ENCODE measurements at regions not wholly inside any gene's neighbourhood (a gene's known extent, or its start where the extent isn't known, plus 50 kb on each side); places are given as distances from the start of the nearest gene placed in this dataset.

- Histone ChIP-seq H3K27me3 (no peaks in the 10 kb centered on the region), H3K4me1 (ENCODE audit: control insufficient read depth in 1 of 2, insufficient read depth in 1 of 2, low read depth in 1 of 2, low read length in 1 of 2) (no peaks in the 10 kb centered on the region), H3K4me3 (ENCODE audit: low read depth in 1 of 2, low read length in 1 of 2) (no peak overlapping the region), H3K9me3 (no peaks in the 10 kb centered on the region), H3K27ac (no peak overlapping the region), H3K36me3 (no peaks in the 10 kb centered on the region)
- TF ChIP-seq, protein P1, sequence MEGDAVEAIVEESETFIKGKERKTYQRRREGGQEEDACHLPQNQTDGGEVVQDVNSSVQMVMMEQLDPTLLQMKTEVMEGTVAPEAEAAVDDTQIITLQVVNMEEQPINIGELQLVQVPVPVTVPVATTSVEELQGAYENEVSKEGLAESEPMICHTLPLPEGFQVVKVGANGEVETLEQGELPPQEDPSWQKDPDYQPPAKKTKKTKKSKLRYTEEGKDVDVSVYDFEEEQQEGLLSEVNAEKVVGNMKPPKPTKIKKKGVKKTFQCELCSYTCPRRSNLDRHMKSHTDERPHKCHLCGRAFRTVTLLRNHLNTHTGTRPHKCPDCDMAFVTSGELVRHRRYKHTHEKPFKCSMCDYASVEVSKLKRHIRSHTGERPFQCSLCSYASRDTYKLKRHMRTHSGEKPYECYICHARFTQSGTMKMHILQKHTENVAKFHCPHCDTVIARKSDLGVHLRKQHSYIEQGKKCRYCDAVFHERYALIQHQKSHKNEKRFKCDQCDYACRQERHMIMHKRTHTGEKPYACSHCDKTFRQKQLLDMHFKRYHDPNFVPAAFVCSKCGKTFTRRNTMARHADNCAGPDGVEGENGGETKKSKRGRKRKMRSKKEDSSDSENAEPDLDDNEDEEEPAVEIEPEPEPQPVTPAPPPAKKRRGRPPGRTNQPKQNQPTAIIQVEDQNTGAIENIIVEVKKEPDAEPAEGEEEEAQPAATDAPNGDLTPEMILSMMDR (IDR thresholded peaks at IDR 0.05): no peak
These were observed 75.8 kb downstream of the CPN2 start for GRCh38 chr3:194275291-194275690.

- Histone ChIP-seq H3K27me3 (no peaks in the 10 kb centered on the region), H3K4me3 (ENCODE audit: low read depth in 1 of 2, low read length in 1 of 2) (no peak overlapping the region), H3K36me3 (no peaks in the 10 kb centered on the region), H3K4me1 (ENCODE audit: control insufficient read depth in 1 of 2, insufficient read depth in 1 of 2, low read depth in 1 of 2, low read length in 1 of 2) (no peaks in the 10 kb centered on the region), H3K9me3 (no peaks in the 10 kb centered on the region), H3K27ac (no peak overlapping the region)
- TF ChIP-seq, protein P1 (IDR thresholded peaks at IDR 0.05): no peak
These were observed 75.4 kb downstream of the CPN2 start for GRCh38 chr3:194275721-194276120.

DNA sequence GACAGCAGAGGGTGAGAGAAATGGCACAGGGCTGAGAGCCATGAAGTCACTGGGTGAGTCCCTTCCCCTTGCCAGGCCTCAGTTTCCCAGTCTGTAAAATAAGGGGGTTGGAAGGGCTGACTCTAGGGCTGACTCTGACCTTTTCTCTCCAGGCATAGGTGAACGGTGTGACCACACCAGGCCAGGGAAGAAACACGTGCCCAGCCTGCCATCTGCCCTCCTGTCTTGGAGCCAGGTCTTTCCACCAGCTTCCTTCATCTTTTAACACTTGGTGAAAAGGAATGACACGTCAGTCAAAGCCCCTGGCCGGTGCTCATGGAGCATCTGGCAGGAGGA, 74.4 kb downstream of the CPN2 start:
- H3K27ac ChIP-seq: no peak overlapping the region
- TF ChIP-seq, protein P1 (IDR thresholded peaks at IDR 0.05): no peak
- no peaks in the 10 kb centered on the region for H3K9me3 ChIP-seq
- no peaks in the 10 kb centered on the region for H3K4me1 ChIP-seq (ENCODE audit: control insufficient read depth in 1 of 2, insufficient read depth in 1 of 2, low read depth in 1 of 2, low read length in 1 of 2)
- no peaks in the 10 kb centered on the region for H3K36me3 ChIP-seq
- H3K4me3 ChIP-seq (ENCODE audit: low read depth in 1 of 2, low read length in 1 of 2): no peak overlapping the region
- no peaks in the 10 kb centered on the region for H3K27me3 ChIP-seq

- Histone ChIP-seq H3K4me3 (ENCODE audit: low read depth in 1 of 2, low read length in 1 of 2) (no peak overlapping the region), H3K9me3 (no peaks in the 10 kb centered on the region), H3K27ac (no peak overlapping the region), H3K27me3 (no peaks in the 10 kb centered on the region), H3K36me3 (no peaks in the 10 kb centered on the region), H3K4me1 (ENCODE audit: control insufficient read depth in 1 of 2, insufficient read depth in 1 of 2, low read depth in 1 of 2, low read length in 1 of 2) (no peaks in the 10 kb centered on the region)
- TF ChIP-seq, protein P1 (IDR thresholded peaks at IDR 0.05): no peak
These were observed 73.9 kb downstream of the CPN2 start for GRCh38 chr3:194277104-194277785.

DNA sequence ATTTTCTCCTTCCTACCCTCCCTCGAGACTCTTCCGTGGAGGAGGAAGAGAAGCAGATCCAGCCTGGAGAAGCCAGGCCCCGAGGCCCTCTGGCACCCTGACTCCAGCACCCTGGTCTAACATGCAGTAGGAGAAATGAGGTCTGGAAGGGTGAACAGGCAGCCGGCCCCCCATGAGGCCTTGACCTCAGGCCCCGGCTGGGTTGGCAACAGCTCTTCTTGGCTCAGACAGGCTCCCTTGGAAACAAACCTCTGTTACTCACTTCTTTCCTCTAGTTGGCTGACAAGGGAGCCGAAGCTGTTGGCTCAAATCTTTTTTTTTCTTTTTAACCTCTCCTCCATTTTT, 73.4 kb downstream of the CPN2 start:
- TF ChIP-seq, protein P1 (IDR thresholded peaks at IDR 0.05): no peak

More for the DNA sequence above, 73.4 kb downstream of the CPN2 start:
- no peak overlapping the region for H3K27ac ChIP-seq
- H3K27me3 ChIP-seq: no peaks in the 10 kb centered on the region
- no peaks in the 10 kb centered on the region for H3K9me3 ChIP-seq
- H3K4me3 ChIP-seq (ENCODE audit: low read depth in 1 of 2, low read length in 1 of 2): no peak overlapping the region
- H3K4me1 ChIP-seq (ENCODE audit: control insufficient read depth in 1 of 2, insufficient read depth in 1 of 2, low read depth in 1 of 2, low read length in 1 of 2): no peaks in the 10 kb centered on the region
- H3K36me3 ChIP-seq: no peaks in the 10 kb centered on the region

All from neutrophil (primary cell).